Progenitor cell of endocrine pancreas (in vitro differentiated cells): ENCODE measurements at regions not wholly inside any gene's neighbourhood (a gene's known extent, or its start where the extent isn't known, plus 50 kb on each side); places are given as distances from the start of the nearest gene placed in this dataset.

ENCODE experiments used
- DNase-seq: peaks from one replicate; pipeline ENCODE4 v3.0.0; 2021; ENCODE audit warnings: low spot score; ENCODE audit not compliant: unreplicated experiment
- H3K27ac Mint-ChIP-seq: 2 replicates; pipeline ENCODE4 v1.8.0; 2021; ENCODE audit warnings: mild to moderate bottlenecking, moderate library complexity, mixed read lengths
- H3K27me3 Mint-ChIP-seq: 2 replicates; pipeline ENCODE4 v1.8.0; 2021; ENCODE audit warnings: mixed read lengths
- H3K36me3 Mint-ChIP-seq: 2 replicates; pipeline ENCODE4 v1.8.0; 2022; ENCODE audit warnings: mixed read lengths; ENCODE audit not compliant: insufficient read depth
- H3K4me1 Mint-ChIP-seq: 2 replicates; pipeline ENCODE4 v1.8.0; 2021; ENCODE audit warnings: low read depth, mixed read lengths
- H3K4me3 Mint-ChIP-seq: 2 replicates; pipeline ENCODE4 v1.8.0; 2021; ENCODE audit warnings: low read depth, mild to moderate bottlenecking, moderate library complexity, mixed read lengths
- H3K9me3 Mint-ChIP-seq: 2 replicates; pipeline ENCODE4 v1.8.0; 2021; ENCODE audit warnings: low read depth, mixed read lengths
- CTCF ChIP-seq: fragments of 200-600 bp; sonication (generic); IDR thresholded peaks from one replicate; pipeline ENCODE4 v1.5.0; 2021; ENCODE audit warnings: antibody characterized with exemption, mild to moderate bottlenecking; ENCODE audit not compliant: unreplicated experiment

GRCh38 chr5:6262651-6263363 is 115.5 kb downstream of the MED10 start:
- Mint-ChIP-seq H3K9me3 (no peaks in the 10 kb centered on the region), H3K27ac (no peak overlapping the region), H3K4me1 (no peaks in the 10 kb centered on the region), H3K27me3 (peaks cover 23% of the 10 kb centered on the region), H3K36me3 (no peaks in the 10 kb centered on the region), H3K4me3 (no peak overlapping the region)
- DNase-seq, result no peak
- no peak for TF ChIP-seq CTCF

- Mint-ChIP-seq H3K36me3 (no peaks in the 10 kb centered on the region), H3K4me3 (no peak overlapping the region), H3K9me3 (peaks cover 4% of the 10 kb centered on the region), H3K27ac (no peak overlapping the region), H3K4me1 (no peaks in the 10 kb centered on the region), H3K27me3 (peaks cover 29% of the 10 kb centered on the region)
- no peak for DNase-seq
- no peak for TF ChIP-seq CTCF
These were observed 116.7 kb downstream of the MED10 start for GRCh38 chr5:6261668-6262067.

DNA sequence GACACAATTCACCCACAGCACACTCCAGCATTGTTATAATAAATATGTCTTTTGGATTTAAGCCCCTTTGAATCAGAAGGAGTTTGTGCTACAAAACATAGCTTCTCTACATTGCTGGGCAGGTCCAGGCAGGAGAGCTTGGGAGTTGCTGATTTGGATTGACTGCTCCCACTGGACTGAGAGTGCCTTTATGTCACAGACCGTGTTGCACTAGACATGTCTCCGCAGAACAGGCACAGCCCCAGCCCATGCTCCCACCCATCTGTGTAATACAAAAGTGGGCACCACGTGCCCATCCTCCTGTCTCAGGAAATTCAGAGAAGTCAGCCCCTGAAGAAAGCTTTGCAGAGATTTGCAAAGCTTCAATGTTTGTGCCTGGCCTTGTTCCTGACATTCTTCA is 117.1 kb downstream of the MED10 start:
- Mint-ChIP-seq H3K27ac (no peak overlapping the region), H3K27me3 (peaks cover 29% of the 10 kb centered on the region), H3K9me3 (peaks cover 4% of the 10 kb centered on the region), H3K4me3 (no peak overlapping the region), H3K4me1 (no peaks in the 10 kb centered on the region), H3K36me3 (no peaks in the 10 kb centered on the region)
- no peak for DNase-seq
- TF ChIP-seq CTCF, result no peak

DNA sequence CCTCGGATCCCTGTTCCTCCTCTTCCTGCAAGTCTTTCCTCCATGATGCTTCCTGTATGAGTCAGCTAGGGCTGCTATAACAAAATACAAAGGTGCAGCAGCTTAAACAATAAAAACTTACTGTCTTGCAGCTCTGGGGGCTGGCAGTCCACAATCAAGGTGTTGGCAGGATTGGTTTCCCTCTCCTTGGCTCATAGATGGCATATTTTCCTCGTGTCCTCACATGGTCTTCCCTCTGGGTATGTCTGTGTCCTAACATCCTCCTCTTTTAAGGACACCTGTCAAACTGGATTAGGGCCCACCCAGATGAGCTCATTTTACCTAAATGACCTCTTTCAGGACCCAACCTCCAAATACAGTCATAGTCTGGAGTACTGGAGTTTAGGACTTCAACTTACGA is 117.5 kb downstream of the MED10 start:
- H3K4me1 Mint-ChIP-seq, result no peaks in the 10 kb centered on the region
- no peak for TF ChIP-seq CTCF
- H3K9me3 Mint-ChIP-seq, result peaks cover 4% of the 10 kb centered on the region
- H3K36me3 Mint-ChIP-seq, result no peaks in the 10 kb centered on the region
- no peak for DNase-seq
- H3K27ac Mint-ChIP-seq, result no peak overlapping the region
- H3K27me3 Mint-ChIP-seq, result peaks cover 32% of the 10 kb centered on the region
- H3K4me3 Mint-ChIP-seq, result no peak overlapping the region

GRCh38 chr5:6256901-6257300 is 121.4 kb downstream of the MED10 start:
- Mint-ChIP-seq H3K4me3 (no peak overlapping the region), H3K9me3 (peaks cover 4% of the 10 kb centered on the region), H3K27me3 (peaks cover 24% of the 10 kb centered on the region), H3K27ac (no peak overlapping the region), H3K36me3 (no peaks in the 10 kb centered on the region), H3K4me1 (no peaks in the 10 kb centered on the region)
- no peak for DNase-seq
- TF ChIP-seq CTCF, result no peak
